Transverse colon (tissue), 4 donors: ENCODE measurements at regions not wholly inside any gene's neighbourhood (a gene's known extent, or its start where the extent isn't known, plus 50 kb on each side); places are given as distances from the start of the nearest gene placed in this dataset.

Source experiments
- DNase-seq: peaks from one replicate; pipeline ENCODE4 v3.0.0-alpha.2; 2019
- H3K27ac ChIP-seq, 4 donors: fragments of 200-600 bp; sonication (generic); 2 replicates each; pipeline ENCODE4 v1.5.1; 2016 to 2018; ENCODE audit warnings: inconsistent platforms in 4 of 4
- H3K27me3 ChIP-seq: fragments of 200-600 bp; sonication (generic); 2 replicates; pipeline ENCODE4 v1.5.1; 2017; ENCODE audit warnings: inconsistent platforms
- H3K36me3 ChIP-seq, 4 donors: fragments of 200-600 bp; sonication (generic); 2 replicates each; pipeline ENCODE4 v1.5.1; 2017 to 2019; ENCODE audit warnings: inconsistent platforms in 4 of 4
- H3K4me1 ChIP-seq, 4 donors: fragments of 200-600 bp; sonication (generic); 2 replicates each; pipeline ENCODE4 v1.5.1; 2017 to 2020; ENCODE audit warnings: inconsistent platforms in 4 of 4
- H3K4me3 ChIP-seq, 4 donors: fragments of 200-600 bp; sonication (generic); 1 replicate in 1 of 4; 2 replicates in 3 of 4; pipeline versions ENCODE4 v1.5.1 to v1.6.1; 2017 to 2019; ENCODE audit warnings: inconsistent platforms in 4 of 4
- H3K9me3 ChIP-seq, 2 donors: fragments of 200-600 bp; sonication (generic); 2 replicates each; pipeline ENCODE4 v1.5.1; 2017 to 2019; ENCODE audit warnings: inconsistent platforms in 2 of 2
- CTCF ChIP-seq, 5 experiments: fragments of 200-600 bp in 3 of 5; fragments of 450-650 bp in 2 of 5; sonication (generic) in 3 of 5; IDR thresholded peaks; 1 replicate in 2 of 5; 2 replicates in 3 of 5; pipeline ENCODE4 v1.5.1; 2016 to 2017; ENCODE audit warnings: antibody characterized with exemption in 5 of 5, inconsistent platforms in 3 of 5, mild to moderate bottlenecking in 2 of 5, moderate library complexity in 1 of 5
- EP300 ChIP-seq: sonication (generic); formaldehyde crosslinking; IDR thresholded peaks from one replicate; pipeline ENCODE4 v1.6.1; 2017; ENCODE audit warnings: antibody characterized with exemption, low read depth
- POLR2A ChIP-seq: fragments of 450-650 bp; IDR thresholded peaks from one replicate; pipeline ENCODE4 v1.6.1; 2016; ENCODE audit warnings: antibody characterized with exemption, mild to moderate bottlenecking, moderate library complexity
- POLR2AphosphoS5 ChIP-seq, 3 donors: sonication (generic); formaldehyde crosslinking; IDR thresholded peaks; one replicate each; pipeline ENCODE4 v1.6.1; 2016; ENCODE audit warnings: antibody characterized with exemption in 3 of 3
- WGBS, 2 donors: methylation state at CpG; one replicate each; pipeline ENCODE4 v1.1.5; 2018; ENCODE audit warnings: low coverage in 1 of 2; 5-methylcytosine and 5-hydroxymethylcytosine counted together
- in situ Hi-C, 4 donors: fragments of 200-750 bp; cut with MboI; loops; one replicate each; pipeline versions ENCODE4 v1.15.0 to v1.15.1; 2017; ENCODE audit warnings: low sequenced_read_pairs in 3 of 4, low pct_ligation_motif_present in 1 of 4, low pct_unique_long_range_greater_than_20kb in 1 of 4
- intact Hi-C: fragments of 100-400 bp; cut with DNase I; formaldehyde crosslinking; loops from one replicate; pipeline ENCODE4 v1.15.1; 2023; ENCODE audit warnings: low total_unique reads

- intact Hi-C loops: no loop called here
- no peaks in the 10 kb centered on the region for H3K4me1 ChIP-seq
These were observed 67.7 kb upstream of the BCO1 start for GRCh38 chr16:81170824-81171223.

GRCh38 chr16:81168406-81168805 lies 70.1 kb upstream of the BCO1 start:
- H3K27me3 ChIP-seq: no peaks in the 10 kb centered on the region
- 75 to 90% methylated on average over 1 of the region's 1 CpG for WGBS, 2 donors
- intact Hi-C loops (no loop called here), in situ Hi-C loops (no loop called here)
- DNase-seq: no peak
- H3K4me3 ChIP-seq: no peak overlapping the region
- H3K9me3 ChIP-seq: no peaks in the 10 kb centered on the region
- TF ChIP-seq EP300 (no peak), CTCF (IDR thresholded peaks at IDR 0.05) (no peak), POLR2A (no peak), POLR2AphosphoS5 (IDR thresholded peaks at IDR 0.05) (no peak)
- H3K27ac ChIP-seq: no peak overlapping the region
- no peaks in the 10 kb centered on the region for H3K36me3 ChIP-seq
- no peaks in the 10 kb centered on the region for H3K4me1 ChIP-seq

More at GRCh38 chr16:81170824-81171223, 67.7 kb upstream of the BCO1 start:
- Histone ChIP-seq H3K4me3 (no peak overlapping the region), H3K9me3 (no peaks in the 10 kb centered on the region), H3K36me3 (no peaks in the 10 kb centered on the region), H3K27me3 (no peaks in the 10 kb centered on the region), H3K27ac (no peak overlapping the region)
- no peak for TF ChIP-seq EP300
- no peak for TF ChIP-seq CTCF (IDR thresholded peaks at IDR 0.05)
- TF ChIP-seq POLR2AphosphoS5 (IDR thresholded peaks at IDR 0.05): no peak
- TF ChIP-seq POLR2A: no peak
- 38% methylated on average over 7 of the region's 7 CpGs; no CpG with 5 or more reads in 1 of the 2 donors for WGBS, 2 donors
- no peak for DNase-seq
- in situ Hi-C loops: no loop called here

GRCh38 chr16:81167851-81168250 lies 70.6 kb upstream of the BCO1 start:
- H3K36me3 ChIP-seq: no peaks in the 10 kb centered on the region
- no peaks in the 10 kb centered on the region for H3K27me3 ChIP-seq
- TF ChIP-seq POLR2AphosphoS5 (IDR thresholded peaks at IDR 0.05) (no peak), POLR2A (no peak)
- no peak overlapping the region for H3K27ac ChIP-seq
- H3K9me3 ChIP-seq: no peaks in the 10 kb centered on the region
- DNase-seq: no peak
- no peak overlapping the region for H3K4me3 ChIP-seq
- WGBS, 2 donors: 78% methylated on average over 6 of the region's 6 CpGs; no CpG with 5 or more reads in 1 of the 2 donors
- no peaks in the 10 kb centered on the region for H3K4me1 ChIP-seq
- intact Hi-C loops: no loop called here
- in situ Hi-C loops: no loop called here

GRCh38 chr16:81166417-81167300 lies 70.5 kb upstream of the GCSH start:
- intact Hi-C loops: no loop called here
- Histone ChIP-seq H3K4me1 (no peaks in the 10 kb centered on the region), H3K36me3 (no peaks in the 10 kb centered on the region), H3K27me3 (no peaks in the 10 kb centered on the region), H3K4me3 (no peak overlapping the region), H3K27ac (no peak overlapping the region), H3K9me3 (no peaks in the 10 kb centered on the region)
- no peak for DNase-seq
- WGBS, 2 donors: 82% methylated on average over 16 of the region's 16 CpGs; no CpG with 5 or more reads in 1 of the 2 donors
- in situ Hi-C loops: no loop called here
- TF ChIP-seq POLR2AphosphoS5 (IDR thresholded peaks at IDR 0.05) (no peak), POLR2A (no peak), EP300 (no peak), CTCF (IDR thresholded peaks at IDR 0.05) (no peak)
